ENCODE measurements at regions not wholly inside any gene's neighbourhood (a gene's known extent, or its start where the extent isn't known, plus 50 kb on each side); places are given as distances from the start of the nearest gene placed in this dataset.

GRCh38 chrX:45771560-45772340, 571.1 kb upstream of the DIPK2B start:
- DNase-seq (ENCODE audit: low read depth) = no peak

GRCh38 chrX:45771114-45771513, 570.4 kb upstream of the DIPK2B start:
- DNase-seq (ENCODE audit: low read depth) = no peak

GRCh38 chrX:45769761-45770582, 569.3 kb upstream of the DIPK2B start:
- DNase-seq (ENCODE audit: low read depth) = no peak

GRCh38 chrX:45768666-45769236, 568.1 kb upstream of the DIPK2B start:
- DNase-seq (ENCODE audit: low read depth) = no peak

- no peak for DNase-seq (ENCODE audit: low read depth)
Observed at GRCh38 chrX:45766981-45767501, 566.4 kb upstream of the DIPK2B start.

- DNase-seq (ENCODE audit: low read depth) = no peak
Observed at GRCh38 chrX:45765767-45766166, 565.1 kb upstream of the DIPK2B start.

GRCh38 chrX:45765281-45765680, 564.6 kb upstream of the DIPK2B start:
- no peak for DNase-seq (ENCODE audit: low read depth)

GRCh38 chrX:45762699-45763647, 562.3 kb upstream of the DIPK2B start:
- no peak for DNase-seq (ENCODE audit: low read depth)

GRCh38 chrX:45761920-45762319, 561.2 kb upstream of the DIPK2B start:
- DNase-seq (ENCODE audit: low read depth) = no peak

- DNase-seq (ENCODE audit: low read depth) = no peak
Observed at GRCh38 chrX:45760187-45760742, 559.6 kb upstream of the DIPK2B start.

GRCh38 chrX:45758738-45759397, 558.2 kb upstream of the DIPK2B start:
- DNase-seq (ENCODE audit: low read depth) = no peak

GRCh38 chrX:45758319-45758718, 557.6 kb upstream of the DIPK2B start:
- DNase-seq (ENCODE audit: low read depth) = no peak

- no peak for DNase-seq (ENCODE audit: low read depth)
Observed at GRCh38 chrX:45757272-45757671, 556.6 kb upstream of the DIPK2B start.

- DNase-seq (ENCODE audit: low read depth) = no peak
Observed at GRCh38 chrX:45756557-45756956, 555.9 kb upstream of the DIPK2B start.

- DNase-seq (ENCODE audit: low read depth) = no peak
Observed at GRCh38 chrX:45755703-45756102, 555.0 kb upstream of the DIPK2B start.

GRCh38 chrX:45751156-45751555, 550.5 kb upstream of the DIPK2B start:
- no peak for DNase-seq (ENCODE audit: low read depth)

GRCh38 chrX:45750639-45751038, 550.0 kb upstream of the DIPK2B start:
- DNase-seq (ENCODE audit: low read depth) = no peak

- DNase-seq (ENCODE audit: low read depth) = no peak
Observed at GRCh38 chrX:45749375-45749774, 548.7 kb upstream of the DIPK2B start.

- DNase-seq (ENCODE audit: low read depth) = no peak
Observed at GRCh38 chrX:45748369-45748774, 547.7 kb upstream of the DIPK2B start.

GRCh38 chrX:45747905-45748304, 547.2 kb upstream of the DIPK2B start:
- DNase-seq (ENCODE audit: low read depth) = no peak

- DNase-seq (ENCODE audit: low read depth) = no peak
Observed at GRCh38 chrX:45745479-45745878, 544.8 kb upstream of the DIPK2B start.
